OCI-LY7 (cell line): ENCODE measurements at regions not wholly inside any gene's neighbourhood (a gene's known extent, or its start where the extent isn't known, plus 50 kb on each side); places are given as distances from the start of the nearest gene placed in this dataset.
"Not testable (repeated sequence)": the region's sequence is repeated elsewhere in the genome, so short reads cannot be mapped to it uniquely, and the experiment has no call there.

Source experiments
- CTCF ChIP-seq: fragments of 200-600 bp; sonication (generic); conservative IDR thresholded peaks from 2 replicates; pipeline ENCODE4 v1.5.1; 2014; ENCODE audit warnings: mild to moderate bottlenecking, antibody characterized with exemption, low read length, moderate library complexity, mixed read lengths
- EZH2phosphoT487 ChIP-seq: fragments of 200-600 bp; sonication (generic); IDR thresholded peaks from 2 replicates; pipeline ENCODE4 v1.6.1; 2018; ENCODE audit warnings: low read depth, borderline replicate concordance, mild to moderate bottlenecking, mixed run types, antibody characterized with exemption, low read length, moderate library complexity, mixed read lengths

- not testable (repeated sequence) for TF ChIP-seq CTCF, EZH2phosphoT487
These were observed 129.2 kb upstream of the CTSV start for GRCh38 chr9:97168174-97168573.
